Amygdala (tissue), 56 donors: ENCODE measurements at regions not wholly inside any gene's neighbourhood (a gene's known extent, or its start where the extent isn't known, plus 50 kb on each side); places are given as distances from the start of the nearest gene placed in this dataset.

Experiments
- DNase-seq, 56 donors: peaks; one replicate each; lab custom pipeline; 2025; lab: John Stamatoyannopoulos, UW

DNA sequence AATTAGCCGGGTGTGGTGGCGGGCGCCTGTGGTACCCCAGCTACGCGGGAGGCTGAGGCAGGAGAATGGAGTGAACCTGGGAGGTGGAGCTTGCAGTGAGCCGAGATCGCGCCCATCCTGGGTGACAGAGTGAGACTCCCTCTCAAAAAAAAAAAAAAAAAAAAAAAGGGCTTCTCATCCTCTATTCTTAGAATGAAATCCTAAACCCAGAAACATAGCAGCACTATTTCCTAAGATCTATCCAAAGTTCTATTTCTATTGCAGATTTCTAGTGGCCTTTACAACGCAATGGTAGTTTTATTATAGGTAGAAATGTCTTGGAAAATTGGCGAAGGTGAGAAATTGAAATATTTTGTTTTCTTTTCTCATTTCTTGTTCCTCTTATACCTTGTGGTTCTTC, 501.0 kb upstream of the SETBP1 start:
- DNase-seq: no peak

DNA sequence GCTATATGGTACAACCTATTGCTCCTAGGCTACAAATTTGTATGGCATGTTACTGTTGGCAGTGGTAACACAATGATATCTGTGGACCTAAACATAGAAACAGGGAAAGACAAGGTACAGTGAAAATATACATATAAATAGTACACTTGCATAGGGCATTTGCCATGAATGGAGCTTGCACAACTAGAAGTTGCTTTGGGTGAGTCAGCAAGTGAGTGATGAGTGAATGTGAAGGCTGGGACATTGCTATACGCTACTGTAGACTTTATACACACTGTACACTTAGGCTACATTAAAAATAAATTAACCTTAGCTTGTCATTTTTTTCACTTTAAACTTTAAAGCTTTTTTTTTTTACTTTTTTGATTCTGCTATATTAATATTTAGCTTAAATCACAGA, 500.0 kb upstream of the SETBP1 start:
- DNase-seq: no peak

DNA sequence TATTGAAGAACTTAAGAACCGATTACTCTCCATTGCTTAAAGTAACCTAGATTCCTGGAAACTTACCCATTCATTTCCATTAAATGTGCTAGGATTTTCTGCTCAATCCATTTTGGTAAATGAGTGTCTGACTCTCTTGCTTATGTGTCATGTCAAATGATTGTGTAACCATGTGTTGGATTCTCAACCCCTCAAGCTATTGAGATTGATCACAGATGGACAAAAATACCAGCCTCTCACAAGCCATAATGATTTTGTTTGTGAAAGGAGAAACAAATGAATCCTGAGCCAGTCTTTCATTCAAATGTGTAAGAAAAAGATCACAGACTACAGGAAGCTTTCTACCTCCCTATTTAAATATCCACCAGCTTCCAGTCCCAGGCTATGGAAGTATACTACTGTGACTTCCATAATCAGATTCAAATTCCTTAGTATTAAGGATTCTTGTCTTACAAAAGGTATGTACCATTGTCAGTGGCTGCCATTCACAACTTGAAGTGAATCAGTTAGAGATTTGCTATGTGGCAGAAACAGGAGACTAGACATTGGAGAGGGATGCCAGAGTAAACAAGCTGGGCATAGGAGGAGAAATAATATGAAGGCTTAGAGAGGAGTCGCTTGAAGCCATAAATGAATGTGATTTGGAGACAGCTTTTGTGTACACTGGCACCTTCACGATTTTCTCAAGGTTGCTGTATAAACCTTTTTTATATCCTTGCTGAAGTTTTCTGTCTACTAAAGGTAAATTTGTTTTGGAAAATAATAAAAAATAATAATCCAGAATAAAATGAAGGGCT, 498.5 kb upstream of the SETBP1 start:
- no peak for DNase-seq

DNA sequence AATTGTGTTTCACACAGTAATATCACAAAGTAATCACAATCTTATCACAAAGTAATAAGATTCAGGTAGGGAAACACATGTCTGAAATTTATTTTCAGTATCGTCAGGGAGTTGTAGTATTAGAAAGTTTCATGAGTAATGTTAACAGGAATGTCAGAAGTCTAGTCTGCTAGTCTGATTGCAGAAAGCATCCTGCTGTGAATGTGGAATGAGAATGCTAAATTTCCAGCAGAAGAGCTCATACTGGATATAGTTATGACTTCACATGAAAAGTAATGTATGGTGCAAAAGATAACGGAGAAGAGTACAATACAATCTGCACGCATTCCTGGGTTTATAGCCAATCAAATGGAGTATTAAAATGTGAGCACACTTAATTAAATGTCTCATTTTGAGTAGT, 494.7 kb upstream of the SETBP1 start:
- no peak for DNase-seq

DNA sequence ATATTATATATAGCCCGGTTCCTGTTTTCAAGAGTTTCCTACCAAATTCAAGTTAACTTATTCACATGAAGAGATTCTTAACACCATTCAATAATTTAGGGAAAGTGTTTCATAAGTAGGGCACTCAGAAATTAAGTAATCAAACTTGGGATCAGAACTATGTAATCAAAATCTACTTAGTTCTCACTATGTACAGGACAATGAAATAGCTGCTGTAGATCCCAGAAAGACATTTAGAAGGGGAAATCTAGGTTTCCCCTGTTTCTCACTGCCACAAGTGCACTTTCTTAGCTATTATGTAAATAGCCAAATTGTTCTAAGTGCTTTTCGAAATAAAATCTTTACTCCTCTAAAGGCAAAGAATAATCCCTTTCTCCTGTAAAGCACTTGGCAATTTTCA, 493.6 kb upstream of the SETBP1 start:
- no peak for DNase-seq

DNA sequence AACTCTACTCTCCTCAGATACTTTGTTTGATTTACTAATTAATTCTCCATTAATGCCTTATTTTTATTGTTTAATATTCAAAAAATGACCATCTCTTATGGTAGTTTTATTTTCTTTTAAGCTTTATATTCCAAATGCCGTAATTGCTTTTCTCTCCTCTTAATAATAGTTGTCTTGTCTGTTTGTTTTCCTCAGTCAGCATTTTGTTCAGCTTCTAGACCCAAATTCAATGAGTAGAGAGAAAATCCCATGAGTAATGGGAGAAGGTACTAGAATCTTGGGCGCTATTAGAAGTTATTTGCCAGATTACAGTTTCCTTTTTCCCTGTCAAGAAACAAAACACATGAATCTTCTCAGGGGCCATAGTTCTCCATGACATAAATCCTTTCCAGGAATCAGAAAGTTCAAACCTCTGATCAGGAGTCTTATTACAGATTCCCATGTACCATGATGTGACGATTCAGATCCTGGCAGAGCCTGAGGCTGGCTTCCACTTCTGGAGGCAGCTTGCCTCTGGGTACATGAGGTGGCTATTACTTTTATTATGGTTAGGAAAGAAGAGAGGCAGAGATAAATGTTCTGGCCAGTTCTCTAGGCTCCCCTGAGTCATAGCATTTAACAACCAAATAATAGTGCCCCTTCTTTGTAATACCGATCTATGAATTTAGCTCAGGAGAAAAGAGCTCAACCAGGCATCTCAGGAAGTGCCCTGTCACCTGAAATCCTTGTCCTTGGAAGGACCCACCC, 485.1 kb upstream of the SETBP1 start:
- no peak for DNase-seq

DNA sequence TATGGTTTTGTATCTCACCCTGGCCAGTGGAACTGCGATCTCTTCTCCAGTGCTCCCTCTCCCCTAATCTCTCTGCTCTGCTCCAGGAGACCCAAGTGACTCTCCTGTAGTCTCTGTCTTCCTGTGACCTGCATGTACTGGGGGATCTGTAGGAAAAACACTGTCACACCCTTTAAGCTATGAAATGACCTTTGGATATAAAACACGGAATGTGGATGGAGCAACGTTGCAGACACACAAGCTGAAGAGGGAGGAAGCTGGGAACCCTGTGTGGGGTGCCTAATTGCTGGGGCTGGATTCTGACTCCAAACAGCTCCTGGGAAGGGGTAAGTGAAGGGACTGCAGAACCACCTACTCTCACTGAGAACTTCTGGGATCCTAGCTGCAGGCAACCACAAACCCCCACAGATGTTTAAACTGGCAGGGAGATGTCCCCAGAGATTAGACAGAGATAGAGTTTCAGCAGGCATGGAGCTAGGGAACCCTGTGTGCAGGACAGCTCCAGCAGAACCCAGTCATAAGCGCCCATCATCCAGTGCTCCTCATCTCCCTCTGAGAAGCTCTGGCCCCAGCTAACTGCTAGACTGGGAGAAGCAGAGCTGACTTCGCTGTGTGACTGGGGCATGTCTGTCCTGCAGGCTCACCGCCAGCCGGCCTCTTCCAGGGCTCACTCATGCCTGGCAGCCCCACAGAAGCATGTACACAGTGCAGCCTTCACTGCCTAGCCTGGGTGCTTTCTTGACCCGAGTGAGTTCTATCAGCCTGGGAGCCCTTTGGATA, 482.7 kb upstream of the SETBP1 start:
- no peak for DNase-seq

DNA sequence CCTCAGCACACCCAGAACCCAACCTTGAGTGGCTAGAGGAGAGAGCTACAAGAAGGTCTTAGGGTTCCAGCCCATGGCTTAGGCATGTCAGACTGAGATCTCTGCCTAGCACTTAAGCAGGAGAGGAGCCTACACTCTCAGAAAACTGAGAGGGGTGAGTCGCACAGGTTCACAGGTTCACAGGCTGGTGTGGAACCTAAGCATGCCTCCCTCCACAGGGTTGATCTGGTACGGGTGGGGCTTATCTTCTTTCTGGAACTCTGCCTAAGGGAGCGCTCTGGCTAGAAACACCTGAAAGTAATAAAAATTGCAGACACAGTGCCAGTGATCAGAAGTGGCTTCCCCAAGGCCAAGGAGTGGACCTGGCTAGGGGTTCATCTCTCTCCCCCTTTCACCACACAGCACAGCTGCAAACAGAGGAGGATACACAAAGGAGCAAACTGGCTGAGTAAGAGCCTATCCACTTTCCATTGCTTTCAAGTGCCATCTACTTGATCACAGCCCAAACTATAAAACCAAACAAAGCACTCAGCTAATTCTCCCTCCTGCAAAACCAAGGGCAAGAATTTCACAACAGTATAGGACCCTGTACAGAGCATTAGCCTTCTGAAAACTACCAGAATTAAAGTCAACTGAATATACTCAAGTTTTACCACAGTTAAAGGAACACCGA, 481.9 kb upstream of the SETBP1 start:
- no peak for DNase-seq

DNA sequence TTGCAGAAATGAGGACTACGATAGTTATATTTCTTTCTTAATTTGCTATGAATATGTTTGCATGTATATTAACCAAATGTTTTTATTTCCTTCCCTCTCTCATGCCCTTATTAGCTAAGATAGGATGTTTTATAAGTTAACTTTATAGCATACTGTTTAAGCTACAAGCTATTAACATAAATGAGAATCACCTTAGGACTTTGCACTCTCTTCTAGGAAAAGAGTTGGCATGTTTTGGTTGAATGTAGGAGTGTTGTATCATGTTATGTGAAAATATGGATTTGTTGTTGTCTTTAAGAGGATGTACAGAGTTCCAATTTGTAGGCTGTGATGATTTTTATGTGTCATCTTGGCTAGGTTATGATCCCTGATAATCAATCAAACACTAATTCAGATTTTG, 467.4 kb upstream of the SETBP1 start:
- DNase-seq: no peak

DNA sequence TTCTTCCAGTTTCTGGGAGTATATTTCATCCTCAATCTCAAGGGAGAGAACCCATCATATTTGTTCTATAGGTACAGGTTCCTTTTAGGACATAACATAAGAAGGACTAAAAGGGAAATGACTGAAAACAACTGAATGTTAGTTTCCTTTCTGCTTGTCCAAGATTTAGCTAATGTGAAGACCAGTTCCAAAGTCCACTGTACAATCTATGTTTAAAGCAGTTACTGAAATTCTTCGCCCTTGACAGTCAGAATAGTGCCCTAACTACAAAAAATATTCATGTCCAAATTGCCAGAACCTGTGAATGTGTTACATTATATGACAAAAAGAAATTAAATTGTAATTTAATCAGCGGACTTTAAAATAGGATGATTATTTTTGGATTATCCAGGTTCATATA, 466.3 kb upstream of the SETBP1 start:
- no peak for DNase-seq

DNA sequence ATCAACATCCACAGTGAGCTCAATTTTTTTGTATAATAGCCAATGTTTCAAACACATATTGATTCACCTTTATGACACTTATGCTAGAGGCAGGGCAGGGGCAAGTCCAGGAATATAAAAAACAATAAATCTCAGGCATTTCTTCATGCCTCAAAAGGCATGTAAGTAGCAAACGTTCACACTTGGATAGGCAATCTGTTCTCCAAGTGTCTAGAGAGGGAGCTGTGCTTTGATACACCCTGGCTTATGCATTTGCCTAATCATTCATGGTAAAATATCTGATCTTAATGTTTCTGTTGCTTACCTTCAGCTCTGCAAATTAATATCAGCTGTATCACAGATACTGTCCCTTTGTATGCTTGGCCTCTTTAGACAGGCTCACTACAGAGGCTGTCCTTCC, 464.5 kb upstream of the SETBP1 start:
- DNase-seq: no peak

DNA sequence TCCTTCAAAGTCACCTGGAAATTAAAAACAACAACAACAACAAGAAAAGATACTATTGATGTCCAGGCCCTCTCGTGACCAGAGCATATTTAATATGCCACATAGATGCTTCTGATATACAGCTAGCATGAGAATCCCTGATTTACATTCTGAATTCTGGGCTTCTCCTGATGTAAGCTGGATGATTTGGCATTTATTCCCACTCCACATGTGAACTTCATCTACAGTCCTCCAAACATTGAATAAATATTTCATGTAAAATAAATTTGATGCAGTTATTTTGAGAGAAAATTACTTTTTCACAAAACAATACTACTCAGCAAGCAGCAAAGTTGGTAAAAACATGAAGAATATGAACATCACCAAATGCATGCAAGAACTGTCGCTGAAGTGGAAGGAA, 453.2 kb upstream of the SETBP1 start:
- no peak for DNase-seq

DNA sequence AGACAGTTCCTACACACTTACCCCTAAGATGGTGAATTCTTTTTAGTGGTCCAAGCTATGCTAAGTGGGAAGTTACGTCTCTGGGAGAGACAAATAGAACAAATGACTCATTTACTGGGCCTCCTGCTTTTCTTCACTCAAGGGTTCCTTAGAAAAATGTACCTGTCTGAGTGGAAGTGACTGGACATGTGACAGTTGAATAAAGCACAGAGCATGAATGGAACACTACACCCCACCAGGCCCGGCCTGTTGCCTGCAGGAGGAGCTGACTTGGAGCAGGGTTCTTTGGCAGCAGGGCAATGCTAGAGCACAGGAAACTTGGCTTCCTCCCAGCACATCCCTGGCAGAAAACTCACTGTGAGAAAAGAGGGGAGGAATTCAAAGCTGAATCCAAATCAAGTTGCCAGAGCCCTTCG, 451.0 kb upstream of the SETBP1 start:
- peak in 51 of 56 donors; percentile 0 to 68 (median 33) for DNase-seq

DNA sequence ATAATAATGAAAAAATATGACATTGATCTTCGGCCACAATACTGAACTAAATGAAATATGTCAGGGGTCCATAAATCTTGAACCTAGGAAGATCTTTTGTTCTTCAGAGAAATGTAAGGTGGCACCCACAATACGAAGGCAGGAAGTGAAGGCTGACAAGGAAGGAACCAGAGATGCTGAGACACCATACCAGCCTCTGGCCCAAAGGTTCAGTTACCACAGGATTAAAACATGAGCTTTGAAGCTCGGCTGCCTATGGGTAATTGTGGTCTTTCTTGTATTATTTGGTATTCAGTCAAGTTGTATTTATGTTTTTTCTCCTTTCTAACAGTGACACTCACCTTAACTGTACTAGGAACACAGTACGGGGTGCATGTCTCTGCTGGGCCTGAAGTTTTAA, 448.8 kb upstream of the SETBP1 start:
- DNase-seq: no peak

DNA sequence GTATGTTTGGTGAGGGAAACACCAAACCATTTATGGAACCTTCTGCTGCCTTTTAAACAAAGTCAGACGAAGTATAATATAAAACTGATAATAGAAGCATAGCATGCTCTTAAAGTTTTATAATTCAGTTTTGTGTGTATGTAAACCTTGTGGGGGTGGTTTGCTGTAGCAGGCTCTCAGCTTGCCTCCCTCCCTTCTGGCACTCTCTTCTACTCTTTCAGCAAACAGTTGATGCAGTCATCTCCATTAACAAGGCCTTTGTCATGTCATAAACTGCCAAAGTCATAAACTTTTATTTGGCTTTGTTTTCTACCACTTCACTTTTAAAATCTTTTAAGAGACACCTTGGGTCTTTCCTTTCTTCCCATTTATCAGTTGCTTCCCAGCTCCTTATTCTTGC, 448.2 kb upstream of the SETBP1 start:
- no peak for DNase-seq

DNA sequence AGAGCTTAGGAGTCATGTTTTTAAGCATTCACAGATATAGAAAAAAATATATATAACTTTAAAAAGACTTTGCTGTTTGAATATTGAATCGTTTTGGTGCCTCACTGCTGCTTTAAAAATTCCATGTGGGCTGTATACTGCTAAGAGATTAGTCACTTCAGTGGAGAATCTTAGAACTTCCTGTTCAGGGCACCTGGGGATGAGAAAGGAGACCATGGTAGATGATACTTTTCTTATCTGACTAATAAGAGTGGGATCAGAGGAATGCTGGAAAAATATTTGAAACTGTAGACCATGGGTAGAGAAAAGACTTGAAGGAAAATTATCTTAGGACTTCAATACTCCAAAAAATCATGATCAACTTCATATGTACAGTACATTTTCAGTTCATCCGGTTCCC, 442.2 kb upstream of the SETBP1 start:
- no peak for DNase-seq

DNA sequence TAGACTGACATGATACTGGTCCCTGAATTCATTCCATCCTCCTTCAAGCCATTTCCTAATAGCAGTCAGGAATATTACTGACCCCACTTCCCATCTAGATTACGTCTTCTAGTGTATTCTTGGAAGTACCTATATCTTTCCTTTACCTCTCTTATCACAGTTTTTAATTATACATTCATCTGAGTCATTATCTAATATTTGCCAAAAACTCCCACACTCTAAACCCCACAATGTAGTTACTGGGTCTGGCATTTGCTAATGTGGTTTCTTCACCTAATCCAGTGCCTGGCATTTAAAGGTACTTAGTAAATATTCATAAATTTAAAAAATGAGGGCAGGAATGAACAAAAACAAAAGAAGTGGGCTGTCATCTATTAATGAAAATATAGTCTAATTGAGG, 441.8 kb upstream of the SETBP1 start:
- DNase-seq: no peak

DNA sequence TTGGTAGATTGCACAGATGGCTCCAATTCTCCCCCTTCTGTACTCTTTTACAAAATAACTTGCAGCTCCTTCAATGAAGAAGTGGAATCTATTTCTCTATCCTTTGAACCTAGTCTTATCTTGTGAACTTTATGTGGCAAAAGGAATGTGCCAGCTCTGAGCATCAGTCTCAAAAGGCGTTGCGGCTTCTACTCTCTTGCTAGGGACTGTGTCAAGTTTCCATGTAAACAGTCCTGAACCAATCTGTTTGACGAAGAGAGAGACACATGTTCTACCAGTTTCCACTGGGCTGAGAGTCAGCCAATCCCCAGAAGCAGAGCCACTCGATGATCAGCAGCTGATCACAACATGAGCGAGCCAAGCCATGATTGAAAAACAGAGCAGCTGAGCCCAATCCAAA, 439.7 kb upstream of the SETBP1 start:
- no peak for DNase-seq

DNA sequence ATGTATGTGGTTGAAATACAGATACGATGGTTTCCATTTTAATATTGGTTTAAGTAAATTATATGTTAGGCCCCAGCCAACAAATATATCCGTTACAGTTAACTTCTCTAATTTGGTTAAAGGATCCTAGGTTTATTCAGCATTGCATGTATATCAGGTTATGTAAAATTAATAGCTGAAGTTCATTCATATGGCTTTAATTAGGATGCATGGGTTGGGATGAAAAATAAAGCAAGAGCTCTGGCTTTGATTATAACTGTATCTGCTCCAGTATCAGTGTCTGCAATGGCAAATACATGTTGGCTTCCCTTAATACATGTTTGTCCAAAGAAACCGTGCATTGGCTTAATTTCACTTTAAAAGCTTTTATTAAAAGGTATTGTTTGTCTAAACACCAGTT, 435.7 kb upstream of the SETBP1 start:
- no peak for DNase-seq

DNA sequence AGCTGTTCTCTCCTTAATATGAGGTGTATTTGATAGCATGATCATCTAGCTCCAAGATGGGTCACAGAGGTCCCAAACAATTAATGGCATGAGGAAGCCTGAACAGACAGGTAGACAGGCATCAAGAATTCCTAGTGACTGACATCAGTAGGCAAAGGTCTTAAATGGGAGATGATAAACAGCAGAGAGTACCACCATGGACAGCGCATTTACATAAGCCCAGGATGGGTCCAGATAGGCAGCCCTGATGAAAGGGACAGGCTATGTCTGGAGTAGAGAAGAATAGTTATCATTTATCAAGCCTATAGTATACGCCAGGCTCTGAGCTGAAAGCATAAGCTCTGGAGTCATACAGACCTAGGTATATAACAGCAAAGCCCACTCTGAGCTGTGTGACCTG, 434.7 kb upstream of the SETBP1 start:
- no peak for DNase-seq

DNA sequence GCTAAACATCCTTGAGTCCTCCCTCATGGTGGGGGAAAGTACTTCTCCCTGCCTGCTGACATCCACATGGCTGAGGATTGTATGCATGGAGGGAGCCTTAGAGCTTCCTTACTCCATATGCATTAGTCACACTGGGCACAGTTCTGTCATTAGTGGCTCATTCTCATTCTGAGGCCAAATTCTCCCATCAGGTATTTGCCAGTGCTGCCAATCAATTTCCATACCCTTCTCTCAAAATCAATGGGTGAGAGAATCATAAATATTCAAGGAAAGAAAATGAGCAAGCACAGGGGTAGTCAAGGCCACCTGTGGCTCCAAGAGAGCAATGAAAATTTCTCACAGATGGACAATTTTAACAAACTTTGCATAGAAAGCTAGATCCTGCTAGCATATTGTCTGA, 422.6 kb upstream of the SETBP1 start:
- DNase-seq: no peak
